IMR-90 (cell line): ENCODE measurements at regions not wholly inside any gene's neighbourhood (a gene's known extent, or its start where the extent isn't known, plus 50 kb on each side); places are given as distances from the start of the nearest gene placed in this dataset.

Experiments
- ATAC-seq: fragments of 200-7000 bp; cut with Tn5 transposase; 2 replicates; pipeline ENCODE4 v1.9.1; 2020; ENCODE audit warnings: low read depth, mild to moderate bottlenecking, moderate library complexity
- BruUV-seq: library from RNA; stranded (reverse); fragments of 400-500 nt; replicated peaks from 2 replicates; lab custom pipeline; 2021; lab: Mats Ljungman, UMichigan
- CTCF ChIA-PET: fragments of 300-600 bp; formaldehyde crosslinking; extraction: SDS; loops from one replicate; lab custom pipeline; 2021; ENCODE audit warnings: antibody characterized with exemption; lab: Yijun Ruan, JAX
- POLR2A ChIA-PET: fragments of 300-600 bp; sonication (Branson Sonifier 250); formaldehyde crosslinking; loops from one replicate; lab custom pipeline; 2022; ENCODE audit warnings: antibody characterized with exemption; ENCODE audit not compliant: unreplicated experiment; lab: Charles Lee
- DNase-seq: peaks from one replicate; pipeline ENCODE4 v3.0.0; 2013
- H2AFZ ChIP-seq: replicated peaks from 2 replicates; pipeline ENCODE3; 2013; ENCODE audit warnings: low read length, mild to moderate bottlenecking; ENCODE audit not compliant: poor library complexity
- H2AK5ac ChIP-seq: 2 replicates; pipeline ENCODE4 v1.6.1; 2013; ENCODE audit warnings: low read depth, low read length, inconsistent platforms
- H2AK9ac ChIP-seq: replicated peaks from 2 replicates; pipeline ENCODE3; 2013; ENCODE audit warnings: mild to moderate bottlenecking, low read depth, low read length, moderate library complexity; ENCODE audit not compliant: poor library complexity
- H2BK120ac ChIP-seq: 2 replicates; pipeline ENCODE4 v1.6.1; 2013; ENCODE audit warnings: low read depth, low read length, inconsistent platforms
- H2BK15ac ChIP-seq: 3 replicates; pipeline ENCODE4 v1.6.1; 2013; ENCODE audit warnings: low read depth, low read length, inconsistent platforms
- H2BK20ac ChIP-seq: 2 replicates; pipeline ENCODE4 v1.6.1; 2013; ENCODE audit warnings: low read depth, mild to moderate bottlenecking, inconsistent platforms, low read length, moderate library complexity
- H2BK5ac ChIP-seq: 2 replicates; pipeline ENCODE4 v1.6.1; 2013; ENCODE audit warnings: mild to moderate bottlenecking, low read depth, low read length, inconsistent platforms; ENCODE audit not compliant: poor library complexity, severe bottlenecking
- H3K14ac ChIP-seq: replicated peaks from 2 replicates; pipeline ENCODE4 v1.6.1; 2013; ENCODE audit warnings: low read depth, low read length, inconsistent platforms
- H3K18ac ChIP-seq: 2 replicates; pipeline ENCODE4 v1.6.1; 2013; ENCODE audit warnings: low read depth, low read length, control low read depth
- H3K23ac ChIP-seq: 2 replicates; pipeline ENCODE4 v1.6.1; 2013; ENCODE audit warnings: low read depth, low read length, inconsistent platforms
- H3K27ac ChIP-seq: 2 replicates; pipeline ENCODE4 v1.5.1; 2013; ENCODE audit warnings: mild to moderate bottlenecking, control low read depth, low read length; ENCODE audit not compliant: insufficient read depth
- H3K27me3 ChIP-seq: 2 replicates; pipeline ENCODE4 v1.6.1; 2013; ENCODE audit warnings: low read length; ENCODE audit not compliant: control insufficient read depth, insufficient read depth
- H3K36me3 ChIP-seq: 2 replicates; pipeline ENCODE4 v1.6.1; 2013; ENCODE audit warnings: low read length, mixed read lengths; ENCODE audit not compliant: control insufficient read depth, insufficient read depth
- H3K4ac ChIP-seq: 2 replicates; pipeline ENCODE4 v1.6.1; 2013; ENCODE audit warnings: low read depth, low read length, inconsistent platforms
- H3K4me1 ChIP-seq: 2 replicates; pipeline ENCODE4 v1.6.1; 2013; ENCODE audit warnings: low read length, mixed read lengths; ENCODE audit not compliant: control insufficient read depth, insufficient read depth
- H3K4me2 ChIP-seq: 2 replicates; pipeline ENCODE4 v1.6.1; 2013; ENCODE audit warnings: low read depth, mild to moderate bottlenecking, control low read depth, low read length, moderate library complexity
- H3K4me3 ChIP-seq: 2 replicates; pipeline ENCODE4 v1.5.1; 2013; ENCODE audit warnings: low read depth, mild to moderate bottlenecking, control low read depth, low read length, moderate library complexity; ENCODE audit not compliant: insufficient read depth
- H3K56ac ChIP-seq: 2 replicates; pipeline ENCODE4 v1.6.1; 2013; ENCODE audit warnings: low read length, inconsistent platforms; ENCODE audit not compliant: insufficient read depth; ENCODE audit errors: extremely low read depth
- H3K79me1 ChIP-seq, 2 experiments: 2 replicates each; pipeline ENCODE4 v1.6.1; 2013; ENCODE audit warnings: low read length in 2 of 2, inconsistent platforms in 1 of 2, low read depth in 1 of 2
- H3K9ac ChIP-seq: 2 replicates; pipeline ENCODE4 v1.6.1; 2013; ENCODE audit warnings: low read depth, low read length, control low read depth
- H3K9me1 ChIP-seq: 2 replicates; pipeline ENCODE4 v1.6.1; 2013; ENCODE audit warnings: low read length, inconsistent platforms; ENCODE audit not compliant: insufficient read depth
- H3K9me3 ChIP-seq: 2 replicates; pipeline ENCODE4 v1.6.1; 2013; ENCODE audit warnings: low read length; ENCODE audit not compliant: control insufficient read depth, insufficient read depth
- H4K20me1 ChIP-seq: 2 replicates; pipeline ENCODE4 v1.6.1; 2013; ENCODE audit warnings: low read length, inconsistent platforms; ENCODE audit not compliant: insufficient read depth
- H4K5ac ChIP-seq: 2 replicates; pipeline ENCODE4 v1.6.1; 2013; ENCODE audit warnings: mild to moderate bottlenecking, low read depth, low read length, control low read depth
- H4K8ac ChIP-seq, 2 experiments: 2 replicates each; pipeline ENCODE4 v1.6.1; 2013; ENCODE audit warnings: low read depth in 2 of 2, low read length in 2 of 2, control low read depth in 1 of 2, inconsistent platforms in 1 of 2
- H4K91ac ChIP-seq: 2 replicates; pipeline ENCODE4 v1.6.1; 2013; ENCODE audit warnings: low read depth, low read length, inconsistent platforms; ENCODE audit not compliant: insufficient read depth
- BHLHE40 ChIP-seq: fragments of 150-350 bp; IDR thresholded peaks from 2 replicates; pipeline ENCODE4 v1.6.1; 2016; ENCODE audit warnings: mild to moderate bottlenecking, low read depth, low read length
- CEBPB ChIP-seq: IDR thresholded peaks from 2 replicates; pipeline ENCODE4 v1.6.1; 2012; ENCODE audit warnings: low read depth, low read length, improper control_type of control experiment
- CHD1 ChIP-seq: IDR thresholded peaks from 2 replicates; pipeline ENCODE4 v1.6.1; 2012; ENCODE audit warnings: low read depth, low read length, improper control_type of control experiment
- CTCF ChIP-seq: conservative IDR thresholded peaks from 2 replicates; pipeline ENCODE4 v1.5.1; 2012; ENCODE audit warnings: mild to moderate bottlenecking, low read depth, low read length, improper control_type of control experiment
- ELK1 ChIP-seq: fragments of 150-350 bp; IDR thresholded peaks from 2 replicates; pipeline ENCODE4 v1.6.1; 2016; ENCODE audit warnings: low read depth, mild to moderate bottlenecking, low read length, moderate library complexity, borderline replicate concordance
- FOS ChIP-seq: fragments of 150-350 bp; IDR thresholded peaks from 2 replicates; pipeline ENCODE4 v1.6.1; 2016; ENCODE audit warnings: low read depth, low read length
- MAFK ChIP-seq: IDR thresholded peaks from 2 replicates; pipeline ENCODE4 v1.6.1; 2012; ENCODE audit warnings: low read depth, low read length, improper control_type of control experiment
- MAZ ChIP-seq: IDR thresholded peaks from 2 replicates; pipeline ENCODE4 v1.6.1; 2012; ENCODE audit warnings: low read depth, mild to moderate bottlenecking, low read length, improper control_type of control experiment, moderate library complexity, borderline replicate concordance
- MXI1 ChIP-seq: IDR thresholded peaks from 2 replicates; pipeline ENCODE4 v1.6.1; 2012; ENCODE audit warnings: low read depth, mild to moderate bottlenecking, low read length, moderate library complexity, borderline replicate concordance
- NFE2L2 ChIP-seq: fragments of 150-350 bp; IDR thresholded peaks from 2 replicates; pipeline ENCODE4 v1.6.1; 2016; ENCODE audit warnings: low read depth, mild to moderate bottlenecking, low read length
- POLR2A ChIP-seq: IDR thresholded peaks from 2 replicates; pipeline ENCODE4 v1.6.1; 2012; ENCODE audit warnings: mild to moderate bottlenecking, low read depth, low read length
- RAD21 ChIP-seq: IDR thresholded peaks from 2 replicates; pipeline ENCODE4 v1.6.1; 2012; ENCODE audit warnings: low read length, improper control_type of control experiment
- RCOR1 ChIP-seq: IDR thresholded peaks from 2 replicates; pipeline ENCODE4 v1.6.1; 2012; ENCODE audit warnings: mild to moderate bottlenecking, low read length, improper control_type of control experiment; ENCODE audit not compliant: insufficient replicate concordance
- RFX5 ChIP-seq: IDR thresholded peaks from 2 replicates; pipeline ENCODE4 v1.8.0; 2012; ENCODE audit warnings: low read depth, mild to moderate bottlenecking, low read length, moderate library complexity
- SMC3 ChIP-seq: fragments of 150-350 bp; IDR thresholded peaks from 2 replicates; pipeline ENCODE4 v1.6.1; 2016; ENCODE audit warnings: low read depth, mild to moderate bottlenecking, antibody characterized with exemption, low read length, moderate library complexity
- WGBS, 2 experiments: methylation state at CpG; one replicate each; pipeline versions ENCODE4 v1.1.5 to v1.1.7; 2013; ENCODE audit warnings: missing lambda C conversion rate in 2 of 2; ENCODE audit not compliant: insufficient read length in 1 of 2; ENCODE audit errors: extremely low coverage in 2 of 2; 5-methylcytosine and 5-hydroxymethylcytosine counted together
- dilution Hi-C: fragments of 300-500 bp; cut with HindIII; formaldehyde crosslinking; loops from one replicate; pipeline ENCODE4 v1.14.3; 2018; ENCODE audit warnings: low sequenced_read_pairs; ENCODE audit not compliant: unreplicated experiment
- in situ Hi-C: fragments of 300-500 bp; cut with MboI; formaldehyde crosslinking; loops from 3 replicates; pipeline ENCODE4 v1.14.3; 2019; ENCODE audit warnings: low sequenced_read_pairs, inconsistent platforms, mixed read lengths
- intact Hi-C: fragments of 100-400 bp; cut with micrococcal nuclease; formaldehyde crosslinking; loops from 2 replicates; pipeline ENCODE4 v1.10.0; 2022

- in situ Hi-C loops, result no loop called here
- Histone ChIP-seq H2BK5ac (peak overlapping the region; percentile 37), H3K27me3 (no peaks in the 10 kb centered on the region; the same call in 1 of the 2 replicates), H2AK5ac (peak overlapping the region; percentile 41; the same call in 1 of the 2 replicates), H2AK9ac (peak overlapping the region; percentile 66), H2BK20ac (peak overlapping the region; percentile 18; the same call in 1 of the 2 replicates), H3K9me3 (no peaks in the 10 kb centered on the region), H3K9ac (peak overlapping the region; percentile 66), H3K18ac (no peak overlapping the region; the same call in 1 of the 2 replicates), H3K23ac (peak overlapping the region; percentile 80; the same call in 1 of the 2 replicates), H3K36me3 (no peaks in the 10 kb centered on the region), H4K91ac (peak overlapping the region; percentile 64), H2BK15ac (peak overlapping the region; percentile 17; the same call in 1 of the 3 replicates), H3K79me1 (peaks cover 0 to 5% of the 10 kb centered on the region in 2 experiments; a peak in 1 of 4 replicates), H3K4me1 (peaks cover 4% of the 10 kb centered on the region; the same call in 1 of the 2 replicates), H3K4me3 (peak overlapping the region; percentile 73), H3K9me1 (peaks cover 4% of the 10 kb centered on the region; the same call in 1 of the 2 replicates), H2AFZ (peak overlapping the region; percentile 97), H3K14ac (peak overlapping the region; percentile 91), H4K8ac (peak overlapping the region; percentile 97 to 99), H4K20me1 (no peaks in the 10 kb centered on the region), H3K4ac (peak overlapping the region; percentile 92), H3K4me2 (peak overlapping the region; percentile 90), H3K27ac (peak overlapping the region; percentile 32), H3K56ac (peak overlapping the region; percentile 63; the same call in 1 of the 2 replicates), H4K5ac (peak overlapping the region; percentile 95), H2BK120ac (peak overlapping the region; percentile 69)
- peak; percentile 99 for DNase-seq
- CTCF ChIA-PET, result interaction anchor here (1.0 kb wide), 1 partner anchor 10 kb away, joined by 3 read pairs; no protein-coding TSS in a partner anchor
- no TSS peak for BruUV-seq
- POLR2A ChIA-PET, result no interaction called here
- intact Hi-C loops, result no loop called here
- dilution Hi-C loops, result no loop called here
- 4% methylated on average over 25 of the region's 48 CpGs; no CpG with 5 or more reads in 1 of the 2 experiments for WGBS, 2 experiments
- ATAC-seq, result peak; percentile 100
- TF ChIP-seq SMC3, result no peak
- peak; percentile 68 for TF ChIP-seq CEBPB
- TF ChIP-seq MAZ, result peak; percentile 83
- no peak for TF ChIP-seq MAFK
- TF ChIP-seq RAD21, result no peak; the same call in none of the 2 replicates
- 0 out of 2 replicates have a peak, but pooled peaks have one; percentile 31 for TF ChIP-seq NFE2L2
- peak; percentile 68 for TF ChIP-seq FOS
- TF ChIP-seq ELK1, result no peak
- TF ChIP-seq MXI1, result no peak; the same call in 1 of the 2 replicates
- TF ChIP-seq RCOR1, result no peak
- 0 out of 2 replicates have a peak, but pooled peaks have one; percentile 25 for TF ChIP-seq BHLHE40
- peak; percentile 63; the same call in 1 of the 2 replicates for TF ChIP-seq POLR2A
- no peak for TF ChIP-seq RFX5
- no peak for TF ChIP-seq CHD1
- TF ChIP-seq CTCF, result 0 out of 2 replicates have a peak, but pooled peaks have one; percentile 7
These were observed 110.5 kb upstream of the SLC25A33 start for GRCh38 chr1:9428601-9429341.
